ENCODE measurements at regions not wholly inside any gene's neighbourhood (a gene's known extent, or its start where the extent isn't known, plus 50 kb on each side); places are given as distances from the start of the nearest gene placed in this dataset.

DNA sequence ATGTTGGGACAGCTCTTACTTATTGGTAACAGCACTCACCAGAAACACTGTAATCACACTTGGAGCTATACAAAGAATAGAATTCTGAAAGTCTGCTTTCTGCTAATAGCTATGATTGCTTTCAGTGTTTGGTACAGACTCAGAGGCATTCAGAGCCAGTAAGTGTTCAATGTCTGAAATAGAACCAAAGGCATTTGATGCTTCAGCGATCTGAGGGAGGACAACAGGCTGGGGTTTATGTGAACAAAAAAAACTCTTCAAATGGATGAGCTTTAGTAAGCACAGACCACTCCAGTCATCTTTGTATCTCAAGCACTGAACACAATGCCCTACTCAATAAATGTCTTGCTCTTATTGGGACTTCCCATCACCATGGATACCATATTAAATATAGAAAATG is 322.8 kb upstream of the GRM3 start:
- Histone ChIP-seq H3K4me2 (ENCODE audit: extremely low read depth, insufficient read depth, low read length) (no peak overlapping the region), H3K27ac (ENCODE audit: insufficient read depth, low read length) (no peak overlapping the region), H3K36me3 (ENCODE audit: control insufficient read depth, insufficient read depth, low read length) (no peaks in the 10 kb centered on the region), H2AFZ (ENCODE audit: low read length) (no peak overlapping the region), H3K9ac (ENCODE audit: insufficient read depth, low read length) (no peak overlapping the region), H3K79me2 (ENCODE audit: control insufficient read depth, insufficient read depth, low read length) (no peaks in the 10 kb centered on the region), H3K27me3 (ENCODE audit: control insufficient read depth, insufficient read depth, low read length) (no peaks in the 10 kb centered on the region), H3K4me3 (replicated peaks in 1 of 4; ENCODE audit: control extremely low read depth in 1 of 4, insufficient read depth in 1 of 4, low read depth in 3 of 4, low read length in 4 of 4) (no peak overlapping the region), H4K20me1 (ENCODE audit: control insufficient read depth, extremely low read depth, insufficient read depth, low read length) (no peaks in the 10 kb centered on the region), H3K4me1 (ENCODE audit: control insufficient read depth, extremely low read depth, insufficient read depth, low read length) (no peaks in the 10 kb centered on the region), H3K9me3 (ENCODE audit: control insufficient read depth, insufficient read depth, low read depth, low read length) (no peaks in the 10 kb centered on the region)
- TF ChIP-seq, protein P1, sequence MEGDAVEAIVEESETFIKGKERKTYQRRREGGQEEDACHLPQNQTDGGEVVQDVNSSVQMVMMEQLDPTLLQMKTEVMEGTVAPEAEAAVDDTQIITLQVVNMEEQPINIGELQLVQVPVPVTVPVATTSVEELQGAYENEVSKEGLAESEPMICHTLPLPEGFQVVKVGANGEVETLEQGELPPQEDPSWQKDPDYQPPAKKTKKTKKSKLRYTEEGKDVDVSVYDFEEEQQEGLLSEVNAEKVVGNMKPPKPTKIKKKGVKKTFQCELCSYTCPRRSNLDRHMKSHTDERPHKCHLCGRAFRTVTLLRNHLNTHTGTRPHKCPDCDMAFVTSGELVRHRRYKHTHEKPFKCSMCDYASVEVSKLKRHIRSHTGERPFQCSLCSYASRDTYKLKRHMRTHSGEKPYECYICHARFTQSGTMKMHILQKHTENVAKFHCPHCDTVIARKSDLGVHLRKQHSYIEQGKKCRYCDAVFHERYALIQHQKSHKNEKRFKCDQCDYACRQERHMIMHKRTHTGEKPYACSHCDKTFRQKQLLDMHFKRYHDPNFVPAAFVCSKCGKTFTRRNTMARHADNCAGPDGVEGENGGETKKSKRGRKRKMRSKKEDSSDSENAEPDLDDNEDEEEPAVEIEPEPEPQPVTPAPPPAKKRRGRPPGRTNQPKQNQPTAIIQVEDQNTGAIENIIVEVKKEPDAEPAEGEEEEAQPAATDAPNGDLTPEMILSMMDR (conservative IDR thresholded peaks at IDR 0.05 in 1 of 2, IDR thresholded peaks at IDR 0.05 in 1 of 2; ENCODE audit: low read depth in 1 of 2, low read length in 2 of 2), result no peak
- no peak for TF ChIP-seq EZH2 (IDR thresholded peaks at IDR 0.05; ENCODE audit: low read length, missing control alignments)
- DNase-seq (ENCODE audit: low read depth in 2 of 2), result no peak

DNA sequence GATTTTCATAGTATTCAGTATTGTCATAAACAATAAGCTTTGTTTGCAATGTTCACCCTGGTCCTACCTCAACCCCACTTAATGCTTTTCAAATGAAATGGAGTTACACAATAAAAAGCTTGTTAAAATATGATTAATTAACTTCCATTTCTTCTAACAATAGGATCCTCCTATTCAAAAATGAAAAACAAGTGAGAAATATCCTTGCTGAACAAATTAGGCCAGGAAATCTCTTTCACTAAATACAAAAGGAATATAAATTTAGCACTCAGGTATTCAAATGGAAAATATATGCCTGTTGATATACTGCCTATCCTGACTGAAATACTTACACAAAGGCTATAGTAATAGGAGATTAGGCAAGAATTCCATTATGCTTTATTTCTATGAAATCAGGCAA is 323.4 kb upstream of the GRM3 start:
- Histone ChIP-seq H3K4me1 (ENCODE audit: control insufficient read depth, extremely low read depth, insufficient read depth, low read length) (no peaks in the 10 kb centered on the region), H3K79me2 (ENCODE audit: control insufficient read depth, insufficient read depth, low read length) (no peaks in the 10 kb centered on the region), H3K27me3 (ENCODE audit: control insufficient read depth, insufficient read depth, low read length) (no peaks in the 10 kb centered on the region), H3K9ac (ENCODE audit: insufficient read depth, low read length) (no peak overlapping the region), H3K4me3 (replicated peaks in 1 of 4; ENCODE audit: control extremely low read depth in 1 of 4, insufficient read depth in 1 of 4, low read depth in 3 of 4, low read length in 4 of 4) (no peak overlapping the region), H3K27ac (ENCODE audit: insufficient read depth, low read length) (no peak overlapping the region), H3K9me3 (ENCODE audit: control insufficient read depth, insufficient read depth, low read depth, low read length) (no peaks in the 10 kb centered on the region), H4K20me1 (ENCODE audit: control insufficient read depth, extremely low read depth, insufficient read depth, low read length) (no peaks in the 10 kb centered on the region), H3K4me2 (ENCODE audit: extremely low read depth, insufficient read depth, low read length) (no peak overlapping the region), H2AFZ (ENCODE audit: low read length) (no peak overlapping the region), H3K36me3 (ENCODE audit: control insufficient read depth, insufficient read depth, low read length) (no peaks in the 10 kb centered on the region)
- DNase-seq (ENCODE audit: low read depth in 2 of 2), result no peak
- no peak for TF ChIP-seq EZH2 (IDR thresholded peaks at IDR 0.05; ENCODE audit: low read length, missing control alignments)
- TF ChIP-seq, protein P1 (conservative IDR thresholded peaks at IDR 0.05 in 1 of 2, IDR thresholded peaks at IDR 0.05 in 1 of 2; ENCODE audit: low read depth in 1 of 2, low read length in 2 of 2), result no peak

DNA sequence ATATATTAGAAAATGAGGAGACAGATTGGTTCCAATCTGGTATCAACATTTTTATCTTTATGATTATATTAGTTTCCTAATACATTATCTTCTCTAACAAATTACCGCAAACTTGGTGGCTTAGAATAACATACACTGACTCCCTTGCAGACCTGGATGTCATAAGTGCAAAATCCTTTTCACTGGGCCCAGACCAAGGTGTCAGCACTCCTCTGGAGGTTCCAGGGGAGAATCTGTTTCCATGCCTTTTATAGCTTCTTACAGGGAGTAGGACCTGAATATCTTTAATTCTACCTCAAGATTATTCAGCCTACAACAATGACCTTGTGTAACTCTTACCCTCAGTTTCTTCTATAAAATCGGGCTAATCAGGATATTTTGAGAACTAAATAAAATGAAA is 329.9 kb upstream of the GRM3 start:
- Histone ChIP-seq H3K36me3 (ENCODE audit: control insufficient read depth, insufficient read depth, low read length) (no peaks in the 10 kb centered on the region), H3K4me3 (replicated peaks in 1 of 4; ENCODE audit: control extremely low read depth in 1 of 4, insufficient read depth in 1 of 4, low read depth in 3 of 4, low read length in 4 of 4) (no peak overlapping the region), H3K27ac (ENCODE audit: insufficient read depth, low read length) (no peak overlapping the region), H3K4me2 (ENCODE audit: extremely low read depth, insufficient read depth, low read length) (no peak overlapping the region), H3K9me3 (ENCODE audit: control insufficient read depth, insufficient read depth, low read depth, low read length) (no peaks in the 10 kb centered on the region), H3K27me3 (ENCODE audit: control insufficient read depth, insufficient read depth, low read length) (no peaks in the 10 kb centered on the region), H3K4me1 (ENCODE audit: control insufficient read depth, extremely low read depth, insufficient read depth, low read length) (no peaks in the 10 kb centered on the region), H3K9ac (ENCODE audit: insufficient read depth, low read length) (no peak overlapping the region), H2AFZ (ENCODE audit: low read length) (no peak overlapping the region), H4K20me1 (ENCODE audit: control insufficient read depth, extremely low read depth, insufficient read depth, low read length) (no peaks in the 10 kb centered on the region), H3K79me2 (ENCODE audit: control insufficient read depth, insufficient read depth, low read length) (no peaks in the 10 kb centered on the region)
- TF ChIP-seq, protein P1 (conservative IDR thresholded peaks at IDR 0.05 in 1 of 2, IDR thresholded peaks at IDR 0.05 in 1 of 2; ENCODE audit: low read depth in 1 of 2, low read length in 2 of 2), result no peak
- no peak for TF ChIP-seq EZH2 (IDR thresholded peaks at IDR 0.05; ENCODE audit: low read length, missing control alignments)
- DNase-seq (ENCODE audit: low read depth in 2 of 2), result no peak
